ENCODE measurements at regions not wholly inside any gene's neighbourhood (a gene's known extent, or its start where the extent isn't known, plus 50 kb on each side); places are given as distances from the start of the nearest gene placed in this dataset.
"Not testable (repeated sequence)": the region's sequence is repeated elsewhere in the genome, so short reads cannot be mapped to it uniquely, and the experiment has no call there.

DNA sequence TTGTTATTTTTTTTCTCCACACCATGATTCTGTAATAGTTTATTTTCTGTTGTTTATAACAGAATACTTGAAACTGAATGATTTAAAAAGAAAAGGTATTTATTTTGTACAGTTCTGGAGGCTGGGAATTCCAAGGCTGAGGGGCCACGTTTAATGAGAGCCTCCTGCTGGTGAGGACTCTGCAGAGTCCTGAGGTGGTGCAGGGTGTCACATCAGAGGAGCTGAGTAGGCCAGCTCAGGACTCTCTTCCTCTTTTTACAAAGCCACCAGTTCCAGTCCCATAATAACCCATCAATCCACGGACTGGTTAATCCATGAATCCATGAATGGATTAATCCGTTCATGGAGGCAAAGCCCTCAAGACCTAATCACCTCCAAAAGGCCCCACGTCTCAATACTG is 71.6 kb downstream of the TFAP2A start:
- DNase-seq (ENCODE audit: low read depth in 3 of 3, low spot score in 1 of 3) = no peak

- DNase-seq (ENCODE audit: low read depth in 3 of 3, low spot score in 1 of 3) = no peak
Measured at GRCh38 chr6:10341605-10342004, 73.3 kb downstream of the TFAP2A start.

DNA sequence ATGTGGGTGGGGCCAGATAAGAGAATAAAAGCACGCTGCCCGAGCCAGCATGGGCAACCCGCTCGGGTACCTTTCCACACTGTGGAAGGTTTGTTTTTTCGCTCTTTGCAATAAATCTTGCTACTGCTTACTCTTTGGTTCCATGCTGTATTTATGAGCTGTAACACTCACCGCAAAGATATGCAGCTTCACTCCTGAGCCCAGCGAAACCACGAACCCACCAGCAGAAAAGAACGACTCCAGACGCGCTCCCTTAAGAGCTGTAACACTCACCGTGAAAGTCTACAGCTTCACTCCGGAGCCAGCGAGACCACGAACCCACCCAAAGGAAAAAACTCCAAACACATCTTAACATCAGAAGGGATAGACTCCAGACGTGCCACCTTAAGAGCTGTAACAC is 76.7 kb downstream of the TFAP2A start:
- DNase-seq (ENCODE audit: low read depth in 3 of 3, low spot score in 1 of 3) = no peak

DNA sequence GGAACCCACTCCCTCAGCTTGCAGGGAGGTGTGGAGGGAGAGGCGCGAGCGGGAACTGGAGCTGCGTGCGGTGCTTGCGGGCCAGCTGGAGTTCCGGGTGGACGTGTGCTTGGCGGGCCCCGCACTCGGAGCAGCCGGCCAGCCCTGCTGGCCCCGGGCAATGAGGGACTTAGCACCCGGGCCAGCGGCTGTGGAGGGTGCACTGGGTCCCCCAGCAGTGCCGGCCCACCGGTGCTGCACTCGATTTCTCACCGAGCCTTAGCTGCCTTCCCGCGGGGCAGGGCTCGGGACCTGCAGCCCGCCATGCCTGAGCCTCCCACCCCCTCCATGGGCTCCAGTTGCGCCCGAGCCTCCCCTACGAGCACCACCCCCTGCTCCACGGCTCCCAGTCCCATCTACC is 77.5 kb downstream of the TFAP2A start:
- not testable (repeated sequence) for DNase-seq (ENCODE audit: low read depth in 3 of 3, low spot score in 1 of 3)

- DNase-seq (ENCODE audit: low read depth in 3 of 3, low spot score in 1 of 3) = no peak
Measured at GRCh38 chr6:10332111-10332510, 82.8 kb downstream of the TFAP2A start.

DNA sequence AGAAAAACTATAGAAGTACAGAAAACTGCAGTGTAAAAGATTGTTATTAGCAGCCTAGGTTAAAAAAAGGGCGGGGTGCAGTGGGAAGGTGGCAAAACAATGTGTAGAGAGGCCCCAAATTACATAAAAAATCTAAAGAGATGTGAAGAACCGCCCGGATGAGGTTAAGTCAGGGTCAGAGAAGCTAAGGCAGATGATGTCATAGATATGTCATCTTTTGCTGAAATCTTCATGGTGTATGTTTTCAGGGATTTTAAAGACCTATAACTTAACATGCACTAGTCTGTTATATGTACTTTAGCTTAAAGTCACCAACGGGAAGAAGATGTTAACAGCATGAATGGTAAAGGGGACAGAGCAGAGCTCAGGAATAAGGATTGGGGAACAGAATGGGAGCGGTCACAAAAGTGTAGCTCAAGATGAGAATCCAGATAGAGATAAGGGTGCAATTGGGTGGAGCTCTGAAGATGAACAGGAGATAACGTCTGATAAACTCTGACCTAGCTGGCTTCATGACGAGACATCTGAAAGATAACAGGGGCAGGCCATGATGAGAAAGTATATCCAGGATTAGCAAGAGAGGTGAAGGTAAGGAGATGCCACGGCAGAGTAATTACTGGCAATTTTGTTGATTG is 83.4 kb downstream of the TFAP2A start:
- DNase-seq (ENCODE audit: low read depth in 3 of 3, low spot score in 1 of 3) = no peak

GRCh38 chr6:10330515-10330914 is 84.4 kb downstream of the TFAP2A start:
- DNase-seq (ENCODE audit: low read depth in 3 of 3, low spot score in 1 of 3) = no peak

- DNase-seq (ENCODE audit: low read depth in 3 of 3, low spot score in 1 of 3) = no peak
Measured at GRCh38 chr6:10323018-10323417, 91.9 kb downstream of the TFAP2A start.

DNA sequence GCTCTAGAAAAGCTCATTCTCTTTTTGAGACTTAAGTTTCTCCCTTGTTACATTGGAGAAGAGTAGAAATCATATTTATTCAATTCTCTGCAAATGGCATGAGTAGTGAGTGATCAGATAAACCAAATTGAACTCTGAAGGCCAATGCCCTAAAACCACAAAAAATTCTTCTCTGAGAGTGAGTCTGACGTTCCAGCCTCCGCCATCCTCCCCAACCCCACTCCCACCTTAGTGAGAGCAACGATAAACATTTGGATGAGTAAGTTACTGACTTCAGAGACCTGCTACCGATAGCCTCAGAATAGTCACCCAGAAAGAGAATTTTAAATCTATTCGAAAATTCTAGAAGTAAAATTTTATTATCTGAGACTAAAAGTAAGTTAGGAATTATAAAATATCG is 94.6 kb downstream of the TFAP2A start:
- no peak for DNase-seq (ENCODE audit: low read depth in 3 of 3, low spot score in 1 of 3)

- no peak for DNase-seq (ENCODE audit: low read depth in 3 of 3, low spot score in 1 of 3)
Measured at GRCh38 chr6:10316373-10316721, 98.5 kb downstream of the TFAP2A start.

DNA sequence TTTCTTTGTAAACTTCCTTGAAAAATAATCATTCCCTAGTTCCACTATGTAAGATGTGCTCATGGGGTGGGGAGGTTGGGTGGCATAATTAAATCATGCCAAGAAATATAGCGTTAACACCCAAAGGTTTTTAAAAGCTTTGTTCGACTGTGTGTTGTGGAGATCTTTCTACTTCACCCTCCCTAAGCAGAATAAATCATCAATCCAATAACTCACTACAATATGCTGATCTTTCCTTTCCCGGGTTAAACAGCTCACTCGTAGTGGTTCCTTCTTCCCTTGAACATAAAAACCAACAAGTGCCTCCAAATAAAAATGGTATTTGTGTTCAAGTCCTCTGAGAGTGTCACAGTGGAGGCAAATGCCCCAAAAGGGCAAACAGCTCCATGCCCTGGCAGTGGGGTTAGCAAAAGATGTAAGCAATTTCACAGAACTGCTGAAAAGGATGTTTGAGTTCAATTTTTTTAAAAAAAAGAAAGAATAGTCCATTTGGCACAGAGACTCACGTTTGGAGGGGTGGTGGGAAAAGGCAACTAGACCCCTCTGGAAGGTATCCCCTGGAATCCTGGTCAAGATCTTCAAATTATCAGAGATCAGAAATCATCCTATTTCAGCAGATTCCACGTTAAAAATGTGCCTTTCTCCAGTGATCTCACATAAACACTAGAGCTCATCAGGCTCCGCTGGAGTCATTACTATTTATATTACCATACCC is 99.1 kb downstream of the TFAP2A start:
- DNase-seq (ENCODE audit: low read depth in 3 of 3, low spot score in 1 of 3) = no peak

- no peak for DNase-seq (ENCODE audit: low read depth in 3 of 3, low spot score in 1 of 3)
Measured at GRCh38 chr6:10315034-10315433, 99.8 kb downstream of the TFAP2A start.

- DNase-seq (ENCODE audit: low read depth in 3 of 3, low spot score in 1 of 3) = no peak
Measured at GRCh38 chr6:10314163-10314955, 100.5 kb downstream of the TFAP2A start.

- DNase-seq (ENCODE audit: low read depth in 3 of 3, low spot score in 1 of 3) = no peak
Measured at GRCh38 chr6:10313799-10314162, 101.1 kb downstream of the TFAP2A start.

- DNase-seq (ENCODE audit: low read depth in 3 of 3, low spot score in 1 of 3) = no peak
Measured at GRCh38 chr6:10312445-10312844, 102.4 kb downstream of the TFAP2A start.

- not testable (repeated sequence) for DNase-seq (ENCODE audit: low read depth in 3 of 3, low spot score in 1 of 3)
Measured at GRCh38 chr6:10311546-10312405, 103.1 kb downstream of the TFAP2A start.

GRCh38 chr6:10310826-10311225 is 104.0 kb downstream of the TFAP2A start:
- no peak for DNase-seq (ENCODE audit: low read depth in 3 of 3, low spot score in 1 of 3)

DNA sequence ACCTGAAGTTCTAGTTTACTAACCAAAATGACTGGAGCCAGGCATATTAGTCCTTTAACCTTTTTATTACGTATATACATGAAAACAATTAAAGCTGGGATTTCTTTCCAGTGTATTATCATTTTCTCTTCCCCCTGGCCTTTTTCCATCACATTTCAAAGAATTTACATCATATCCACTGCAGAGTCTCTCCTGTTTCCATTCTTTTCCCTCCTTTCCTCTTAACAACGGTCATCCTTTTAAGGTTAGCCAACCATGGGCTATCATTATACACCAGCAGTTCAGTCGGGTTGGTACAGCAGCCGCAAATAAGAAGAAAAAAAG is 104.6 kb downstream of the TFAP2A start:
- no peak for DNase-seq (ENCODE audit: low read depth in 3 of 3, low spot score in 1 of 3)

- no peak for DNase-seq (ENCODE audit: low read depth in 3 of 3, low spot score in 1 of 3)
Measured at GRCh38 chr6:10309457-10310329, 105.2 kb downstream of the TFAP2A start.

DNA sequence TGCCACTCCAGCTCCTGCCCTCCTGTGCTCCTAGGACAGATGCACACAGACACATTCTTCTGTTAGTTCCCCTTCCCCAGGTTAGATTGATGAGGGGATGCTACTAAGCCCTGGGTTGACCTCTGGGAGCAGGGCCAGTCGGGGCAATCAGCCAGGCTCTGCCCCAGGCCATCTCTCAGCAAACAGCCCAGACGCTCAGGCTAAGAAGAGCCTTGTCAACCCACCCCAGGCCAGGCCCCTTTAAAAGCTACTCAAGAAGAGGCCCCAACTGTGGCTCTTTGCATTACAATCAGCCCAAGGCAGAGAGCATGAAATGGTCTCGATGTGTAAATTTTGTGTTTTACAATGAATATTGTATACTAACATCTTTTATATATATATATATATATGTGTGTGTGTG is 107.4 kb downstream of the TFAP2A start:
- no peak for DNase-seq (ENCODE audit: low read depth in 3 of 3, low spot score in 1 of 3)

DNA sequence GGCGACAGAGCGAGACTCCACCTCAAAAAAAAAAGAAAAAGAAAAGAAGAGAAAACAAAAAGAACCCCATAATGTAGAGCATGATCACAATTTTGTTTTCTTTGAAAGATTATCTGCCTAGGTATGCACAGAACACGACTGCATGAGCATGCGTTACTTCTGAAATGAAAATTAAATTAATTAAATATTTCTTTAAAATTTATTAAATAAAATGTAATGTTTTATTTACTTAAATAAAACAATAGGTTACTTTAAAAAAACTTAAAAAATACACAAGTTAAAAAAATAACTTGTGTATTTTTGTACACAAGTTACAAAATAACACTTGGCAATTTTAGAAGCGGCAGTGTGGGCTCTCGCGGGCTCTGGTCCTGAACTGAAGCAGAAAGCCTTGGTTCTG is 107.8 kb downstream of the TFAP2A start:
- DNase-seq (ENCODE audit: low read depth in 3 of 3, low spot score in 1 of 3) = no peak

Data from stimulated activated CD4-positive, alpha-beta T cell treated with anti-CD3 and anti-CD28 coated beads, TNF-alpha, amount 100 ng/mL, for 1 hour (primary cell).